ENCODE measurements at regions not wholly inside any gene's neighbourhood (a gene's known extent, or its start where the extent isn't known, plus 50 kb on each side); places are given as distances from the start of the nearest gene placed in this dataset.

GRCh38 chr6:21504790-21505189 lies 88.8 kb upstream of the SOX4 start:
- no peak for TF ChIP-seq CTCF (IDR thresholded peaks at IDR 0.05; ENCODE audit: unreplicated experiment)
- Mint-ChIP-seq H3K4me3 (ENCODE audit: unreplicated experiment) (no peak overlapping the region), H3K36me3 (ENCODE audit: insufficient read depth, unreplicated experiment) (no peaks in the 10 kb centered on the region), H3K27ac (ENCODE audit: low read depth, unreplicated experiment) (no peak overlapping the region), H3K27me3 (ENCODE audit: insufficient read depth, unreplicated experiment) (no peaks in the 10 kb centered on the region), H3K4me1 (ENCODE audit: insufficient read depth, unreplicated experiment) (peaks cover 10% of the 10 kb centered on the region), H3K9me3 (ENCODE audit: unreplicated experiment) (no peaks in the 10 kb centered on the region)
- BruUV-seq (replicated peaks): no TSS peak
- POLR2A ChIA-PET: no interaction called here
- DNase-seq (ENCODE audit: unreplicated experiment): no peak
- intact Hi-C loops (cut with micrococcal nuclease): no loop called here
- CTCF ChIA-PET: no interaction called here

DNA sequence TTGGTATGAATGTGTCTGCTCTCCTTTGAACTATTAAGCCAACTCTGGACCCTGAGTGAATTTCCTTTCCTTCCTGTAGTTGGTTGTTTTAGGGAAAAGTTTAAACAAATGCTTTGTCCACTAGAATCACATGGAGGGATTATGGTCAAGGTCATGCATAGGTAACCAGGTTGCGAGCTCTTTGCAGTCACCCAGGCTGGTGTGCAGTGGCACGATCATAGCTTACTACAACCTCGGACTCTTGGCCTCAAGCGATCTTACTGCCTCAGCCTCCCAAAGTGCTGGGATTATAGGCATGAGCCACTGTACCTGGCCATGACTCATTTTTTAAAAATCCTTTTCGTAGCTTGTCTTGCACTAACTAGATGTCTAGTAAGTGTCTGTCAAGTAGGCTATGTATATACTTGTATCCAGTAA lies 88.0 kb upstream of the SOX4 start:
- intact Hi-C loops (cut with micrococcal nuclease): no loop called here
- ChIA-PET POLR2A (no interaction called here), CTCF (no interaction called here)
- TF ChIP-seq CTCF (IDR thresholded peaks at IDR 0.05; ENCODE audit: unreplicated experiment): no peak
- H3K4me3 Mint-ChIP-seq (ENCODE audit: unreplicated experiment): no peak overlapping the region
- H3K36me3 Mint-ChIP-seq (ENCODE audit: insufficient read depth, unreplicated experiment): no peaks in the 10 kb centered on the region
- peaks cover 2% of the 10 kb centered on the region for H3K4me1 Mint-ChIP-seq (ENCODE audit: insufficient read depth, unreplicated experiment)
- DNase-seq (ENCODE audit: unreplicated experiment): no peak
- H3K27ac Mint-ChIP-seq (ENCODE audit: low read depth, unreplicated experiment): no peak overlapping the region
- BruUV-seq (replicated peaks): no TSS peak
- H3K27me3 Mint-ChIP-seq (ENCODE audit: insufficient read depth, unreplicated experiment): no peaks in the 10 kb centered on the region
- H3K9me3 Mint-ChIP-seq (ENCODE audit: unreplicated experiment): no peaks in the 10 kb centered on the region

DNA sequence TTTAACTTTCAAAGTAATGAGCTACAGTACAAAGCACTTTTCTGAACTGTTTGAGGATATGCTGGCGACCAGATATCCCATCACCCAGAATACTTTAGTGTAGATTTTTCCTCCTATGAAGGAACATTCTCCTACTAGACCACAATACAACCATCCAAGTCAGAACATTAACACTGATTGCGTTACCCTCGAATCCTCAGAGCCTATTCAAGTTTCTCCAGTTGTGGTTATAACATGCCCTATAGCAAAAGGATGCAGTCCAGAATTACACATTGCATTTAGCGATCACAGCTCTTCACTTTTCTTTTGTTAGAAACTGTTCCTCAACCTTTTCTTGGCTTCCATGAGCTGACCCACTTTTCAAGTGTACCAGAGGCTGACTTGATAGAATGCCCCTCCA lies 87.4 kb upstream of the SOX4 start:
- CTCF ChIA-PET: interaction anchor here (0.6 kb wide), 2 partner anchors 81 to 1520 kb away, joined by 3 read pairs; no protein-coding TSS in a partner anchor
- DNase-seq (ENCODE audit: unreplicated experiment): no peak
- no peaks in the 10 kb centered on the region for H3K27me3 Mint-ChIP-seq (ENCODE audit: insufficient read depth, unreplicated experiment)
- H3K36me3 Mint-ChIP-seq (ENCODE audit: insufficient read depth, unreplicated experiment): no peaks in the 10 kb centered on the region
- intact Hi-C loops (cut with micrococcal nuclease): no loop called here
- no peaks in the 10 kb centered on the region for H3K4me1 Mint-ChIP-seq (ENCODE audit: insufficient read depth, unreplicated experiment)
- no peaks in the 10 kb centered on the region for H3K9me3 Mint-ChIP-seq (ENCODE audit: unreplicated experiment)
- no peak overlapping the region for H3K4me3 Mint-ChIP-seq (ENCODE audit: unreplicated experiment)
- TF ChIP-seq CTCF (IDR thresholded peaks at IDR 0.05; ENCODE audit: unreplicated experiment): no peak
- no peak overlapping the region for H3K27ac Mint-ChIP-seq (ENCODE audit: low read depth, unreplicated experiment)
- BruUV-seq (replicated peaks): no TSS peak
- POLR2A ChIA-PET: no interaction called here

DNA sequence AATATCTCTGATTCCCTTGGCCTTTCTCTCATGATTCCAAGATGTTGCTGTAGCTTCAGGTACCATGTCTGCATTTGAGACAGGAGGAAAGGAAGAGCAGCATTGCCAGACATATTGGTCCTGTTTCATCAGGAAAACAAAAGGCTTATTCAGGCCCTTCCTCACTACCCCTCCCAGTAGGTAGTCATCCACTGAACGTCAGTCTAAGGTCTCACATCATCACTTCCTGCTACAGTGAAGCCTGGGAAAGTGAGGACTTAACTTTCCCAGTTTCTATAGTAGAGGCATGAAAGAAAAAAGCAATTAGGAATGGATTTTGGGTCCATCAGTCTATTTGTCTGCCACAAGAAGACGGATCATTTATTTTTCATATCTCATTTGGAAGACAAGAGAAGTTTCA lies 85.7 kb upstream of the SOX4 start:
- ChIA-PET CTCF (no interaction called here), POLR2A (no interaction called here)
- DNase-seq (ENCODE audit: unreplicated experiment): no peak

More for the DNA sequence above, 85.7 kb upstream of the SOX4 start:
- intact Hi-C loops (cut with micrococcal nuclease): no loop called here
- Mint-ChIP-seq H3K27me3 (ENCODE audit: insufficient read depth, unreplicated experiment) (no peaks in the 10 kb centered on the region), H3K4me3 (ENCODE audit: unreplicated experiment) (no peak overlapping the region), H3K4me1 (ENCODE audit: insufficient read depth, unreplicated experiment) (no peaks in the 10 kb centered on the region), H3K36me3 (ENCODE audit: insufficient read depth, unreplicated experiment) (no peaks in the 10 kb centered on the region), H3K9me3 (ENCODE audit: unreplicated experiment) (no peaks in the 10 kb centered on the region), H3K27ac (ENCODE audit: low read depth, unreplicated experiment) (no peak overlapping the region)
- no TSS peak for BruUV-seq (replicated peaks)
- TF ChIP-seq CTCF (IDR thresholded peaks at IDR 0.05; ENCODE audit: unreplicated experiment): no peak

Measured in MCF 10A (cell line).